NCI-H446 (cell line): ENCODE measurements at regions not wholly inside any gene's neighbourhood (a gene's known extent, or its start where the extent isn't known, plus 50 kb on each side); places are given as distances from the start of the nearest gene placed in this dataset.
"Not testable (repeated sequence)": the region's sequence is repeated elsewhere in the genome, so short reads cannot be mapped to it uniquely, and the experiment has no call there.

ENCODE experiments used
- DNase-seq, 2 experiments: peaks; one replicate each; lab custom pipeline; 2025; lab: John Stamatoyannopoulos, UW

- DNase-seq: no peak
These were observed 193.9 kb upstream of the PHF14 start for GRCh38 chr7:10779465-10780399.

- no peak for DNase-seq
These were observed 193.3 kb upstream of the PHF14 start for GRCh38 chr7:10780400-10780747.

GRCh38 chr7:10786976-10787375 is 186.7 kb upstream of the PHF14 start:
- DNase-seq: not testable (repeated sequence)

GRCh38 chr7:10789170-10789569 is 184.5 kb upstream of the PHF14 start:
- no peak for DNase-seq

GRCh38 chr7:10790910-10791309 is 182.8 kb upstream of the PHF14 start:
- DNase-seq: no peak

- no peak for DNase-seq
These were observed 179.5 kb upstream of the PHF14 start for GRCh38 chr7:10793995-10794775.

GRCh38 chr7:10797157-10797556 is 176.5 kb upstream of the PHF14 start:
- no peak for DNase-seq

- no peak for DNase-seq
These were observed 175.6 kb upstream of the PHF14 start for GRCh38 chr7:10798044-10798443.

- no peak for DNase-seq
These were observed 174.2 kb upstream of the PHF14 start for GRCh38 chr7:10799475-10799874.

GRCh38 chr7:10802011-10802410 is 171.7 kb upstream of the PHF14 start:
- DNase-seq: no peak

GRCh38 chr7:10802526-10802925 is 171.1 kb upstream of the PHF14 start:
- DNase-seq: no peak

- DNase-seq: no peak
These were observed 170.0 kb upstream of the PHF14 start for GRCh38 chr7:10803720-10804119.

- no peak for DNase-seq
These were observed 168.9 kb upstream of the PHF14 start for GRCh38 chr7:10804770-10805169.

GRCh38 chr7:10815546-10815945 is 158.1 kb upstream of the PHF14 start:
- DNase-seq: no peak

GRCh38 chr7:10821156-10821555 is 152.5 kb upstream of the PHF14 start:
- no peak for DNase-seq

GRCh38 chr7:10824154-10824553 is 149.5 kb upstream of the PHF14 start:
- no peak for DNase-seq

- DNase-seq: no peak
These were observed 135.4 kb upstream of the PHF14 start for GRCh38 chr7:10838228-10838627.

GRCh38 chr7:10845225-10845624 is 128.4 kb upstream of the PHF14 start:
- no peak for DNase-seq

GRCh38 chr7:10855583-10855982 is 118.1 kb upstream of the PHF14 start:
- DNase-seq: peak in 1 of 2 experiments; percentile 4

GRCh38 chr7:10860516-10860915 is 113.2 kb upstream of the PHF14 start:
- DNase-seq: no peak

GRCh38 chr7:10863476-10863875 is 110.2 kb upstream of the PHF14 start:
- DNase-seq: no peak

GRCh38 chr7:10874666-10875065 is 99.0 kb upstream of the PHF14 start:
- DNase-seq: no peak

GRCh38 chr7:10875080-10875479 is 98.6 kb upstream of the PHF14 start:
- DNase-seq: no peak
